GM12874 (cell line): ENCODE measurements at regions not wholly inside any gene's neighbourhood (a gene's known extent, or its start where the extent isn't known, plus 50 kb on each side); places are given as distances from the start of the nearest gene placed in this dataset.

ENCODE experiments used
- CTCF ChIP-seq: IDR thresholded peaks from 2 replicates; pipeline ENCODE4 v1.5.1; 2011; ENCODE audit warnings: low read depth, mild to moderate bottlenecking, control low read depth, low read length, moderate library complexity; ENCODE audit not compliant: insufficient read depth

GRCh38 chr2:195164930-195165329 lies 492.1 kb upstream of the SLC39A10 start:
- TF ChIP-seq CTCF, result no peak

GRCh38 chr2:195162918-195163317 lies 494.1 kb upstream of the SLC39A10 start:
- TF ChIP-seq CTCF, result no peak

- TF ChIP-seq CTCF, result no peak
Observed at GRCh38 chr2:195162194-195162593, 494.8 kb upstream of the SLC39A10 start.

- TF ChIP-seq CTCF, result no peak
Observed at GRCh38 chr2:195160963-195161362, 496.1 kb upstream of the SLC39A10 start.

- TF ChIP-seq CTCF, result no peak
Observed at GRCh38 chr2:195151711-195152110, 505.3 kb upstream of the SLC39A10 start.

- no peak for TF ChIP-seq CTCF
Observed at GRCh38 chr2:195150819-195151218, 506.2 kb upstream of the SLC39A10 start.

GRCh38 chr2:195148004-195148403 lies 509.0 kb upstream of the SLC39A10 start:
- no peak for TF ChIP-seq CTCF

- TF ChIP-seq CTCF, result no peak
Observed at GRCh38 chr2:195146761-195147541, 510.1 kb upstream of the SLC39A10 start.
